CD4-positive, alpha-beta T cell (primary cell): ENCODE measurements at regions not wholly inside any gene's neighbourhood (a gene's known extent, or its start where the extent isn't known, plus 50 kb on each side); places are given as distances from the start of the nearest gene placed in this dataset.

Source experiments
- ATAC-seq: fragments of 200-7000 bp; cut with Tn5 transposase; one replicate; pipeline ENCODE4 v1.10.0; 2022; ENCODE audit warnings: mild to moderate bottlenecking; ENCODE audit not compliant: poor library complexity
- CTCF ChIA-PET: fragments of 350-600 bp; sonication (Branson Sonifier 250); formaldehyde crosslinking; loops from one replicate; lab custom pipeline; 2021; ENCODE audit warnings: antibody characterized with exemption, inconsistent platforms; lab: Charles Lee
- POLR2A ChIA-PET: fragments of 350-600 bp; sonication (Branson Sonifier 250); formaldehyde crosslinking; loops from one replicate; lab custom pipeline; 2021; ENCODE audit warnings: antibody characterized with exemption, inconsistent platforms; lab: Charles Lee
- DNase-seq, 14 experiments: peaks; one replicate each; pipeline ENCODE4 v3.0.0-alpha.2; 2013 to 2020; ENCODE audit warnings: mixed read lengths in 2 of 14
- H3K27ac ChIP-seq, 2 donors: one replicate each; pipeline versions ENCODE4 v1.5.1 to v1.7.0; 2013; ENCODE audit warnings: low read length in 2 of 2, low read depth in 1 of 2, mild to moderate bottlenecking in 1 of 2
- H3K27me3 ChIP-seq, 2 experiments: 1 replicate in 1 of 2; 2 replicates in 1 of 2; pipeline versions ENCODE4 v1.6.1 to v1.7.0; 2013; ENCODE audit warnings: low read length in 2 of 2, control low read depth in 1 of 2, mild to moderate bottlenecking in 1 of 2, moderate library complexity in 1 of 2; ENCODE audit not compliant: insufficient read depth in 2 of 2, control insufficient read depth in 1 of 2
- H3K36me3 ChIP-seq: one replicate; pipeline ENCODE4 v1.6.1; 2013; ENCODE audit warnings: low read length, control low read depth; ENCODE audit not compliant: insufficient read depth
- H3K4me1 ChIP-seq: one replicate; pipeline ENCODE4 v1.6.1; 2013; ENCODE audit warnings: low read length, control low read depth; ENCODE audit not compliant: insufficient read depth
- H3K4me3 ChIP-seq: one replicate; pipeline ENCODE4 v1.5.1; 2013; ENCODE audit warnings: mild to moderate bottlenecking, low read length, moderate library complexity
- H3K9me3 ChIP-seq, 2 experiments: 1 replicate in 1 of 2; 2 replicates in 1 of 2; pipeline versions ENCODE4 v1.6.1 to v1.7.0; 2013; ENCODE audit warnings: low read length in 2 of 2, mild to moderate bottlenecking in 2 of 2, control low read depth in 1 of 2, moderate library complexity in 1 of 2; ENCODE audit not compliant: control insufficient read depth in 1 of 2, insufficient read depth in 1 of 2
- H3K27ac Mint-ChIP-seq: one replicate; pipeline ENCODE4 v1.8.0; 2020; ENCODE audit warnings: mixed read lengths
- H3K27me3 Mint-ChIP-seq: one replicate; pipeline ENCODE4 v1.8.0; 2021; ENCODE audit warnings: mixed read lengths
- H3K36me3 Mint-ChIP-seq: one replicate; pipeline ENCODE4 v1.8.0; 2021; ENCODE audit warnings: low read depth, mixed read lengths
- H3K4me1 Mint-ChIP-seq: one replicate; pipeline ENCODE4 v1.8.0; 2021; ENCODE audit warnings: low read depth, mixed read lengths
- H3K4me3 Mint-ChIP-seq: one replicate; pipeline ENCODE4 v1.8.0; 2020; ENCODE audit warnings: mild to moderate bottlenecking, mixed read lengths
- H3K9me3 Mint-ChIP-seq: one replicate; pipeline ENCODE4 v1.8.0; 2020; ENCODE audit warnings: mixed read lengths
- intact Hi-C, 2 experiments: fragments of 100-400 bp; cut with DNase I in 1 of 2; cut with micrococcal nuclease in 1 of 2; formaldehyde crosslinking; loops; one replicate each; pipeline versions ENCODE4 v1.15.1 to v1.9.0; 2023 to 2025; cut with DNase I, micrococcal nuclease
- TF ChIP-seq, protein P1 (sequence below): fragments of 200-600 bp; IDR thresholded peaks from one replicate; pipeline ENCODE4 v1.8.0; 2022; ENCODE audit warnings: antibody characterized with exemption, mild to moderate bottlenecking

DNA sequence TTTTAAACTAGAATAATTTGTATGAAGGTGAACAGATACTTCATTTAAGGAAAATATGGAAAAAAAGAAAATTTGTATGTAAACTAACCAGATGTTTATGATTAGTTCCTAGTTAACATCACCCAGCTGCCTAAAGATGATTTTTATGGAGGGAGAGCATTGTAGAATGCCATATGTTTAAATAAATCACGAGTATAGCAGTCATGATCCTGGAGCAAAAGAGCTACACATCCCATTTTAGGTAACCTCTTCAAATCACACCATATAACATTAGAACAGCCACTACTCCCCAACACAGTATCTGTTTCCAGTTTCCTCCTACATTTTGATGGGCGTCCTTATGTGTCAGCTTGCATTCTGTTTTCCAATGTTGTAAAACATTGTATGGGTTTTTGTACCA lies 571.9 kb upstream of the FAM241A start:
- Mint-ChIP-seq H3K4me3 (no peak overlapping the region), H3K27ac (no peak overlapping the region), H3K27me3 (no peaks in the 10 kb centered on the region), H3K4me1 (no peaks in the 10 kb centered on the region), H3K36me3 (no peaks in the 10 kb centered on the region), H3K9me3 (peaks cover 8% of the 10 kb centered on the region)
- H3K27ac ChIP-seq = no peak overlapping the region
- H3K4me3 ChIP-seq = no peak overlapping the region
- no peaks in the 10 kb centered on the region for H3K4me1 ChIP-seq
- ATAC-seq = no peak
- no peak for DNase-seq
- no peaks in the 10 kb centered on the region for H3K36me3 ChIP-seq
- CTCF ChIA-PET = no interaction called here
- intact Hi-C loops = no loop called here
- POLR2A ChIA-PET = no interaction called here
- H3K27me3 ChIP-seq = no peaks in the 10 kb centered on the region
- TF ChIP-seq, protein P1, sequence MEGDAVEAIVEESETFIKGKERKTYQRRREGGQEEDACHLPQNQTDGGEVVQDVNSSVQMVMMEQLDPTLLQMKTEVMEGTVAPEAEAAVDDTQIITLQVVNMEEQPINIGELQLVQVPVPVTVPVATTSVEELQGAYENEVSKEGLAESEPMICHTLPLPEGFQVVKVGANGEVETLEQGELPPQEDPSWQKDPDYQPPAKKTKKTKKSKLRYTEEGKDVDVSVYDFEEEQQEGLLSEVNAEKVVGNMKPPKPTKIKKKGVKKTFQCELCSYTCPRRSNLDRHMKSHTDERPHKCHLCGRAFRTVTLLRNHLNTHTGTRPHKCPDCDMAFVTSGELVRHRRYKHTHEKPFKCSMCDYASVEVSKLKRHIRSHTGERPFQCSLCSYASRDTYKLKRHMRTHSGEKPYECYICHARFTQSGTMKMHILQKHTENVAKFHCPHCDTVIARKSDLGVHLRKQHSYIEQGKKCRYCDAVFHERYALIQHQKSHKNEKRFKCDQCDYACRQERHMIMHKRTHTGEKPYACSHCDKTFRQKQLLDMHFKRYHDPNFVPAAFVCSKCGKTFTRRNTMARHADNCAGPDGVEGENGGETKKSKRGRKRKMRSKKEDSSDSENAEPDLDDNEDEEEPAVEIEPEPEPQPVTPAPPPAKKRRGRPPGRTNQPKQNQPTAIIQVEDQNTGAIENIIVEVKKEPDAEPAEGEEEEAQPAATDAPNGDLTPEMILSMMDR = no peak
- no peaks in the 10 kb centered on the region for H3K9me3 ChIP-seq

DNA sequence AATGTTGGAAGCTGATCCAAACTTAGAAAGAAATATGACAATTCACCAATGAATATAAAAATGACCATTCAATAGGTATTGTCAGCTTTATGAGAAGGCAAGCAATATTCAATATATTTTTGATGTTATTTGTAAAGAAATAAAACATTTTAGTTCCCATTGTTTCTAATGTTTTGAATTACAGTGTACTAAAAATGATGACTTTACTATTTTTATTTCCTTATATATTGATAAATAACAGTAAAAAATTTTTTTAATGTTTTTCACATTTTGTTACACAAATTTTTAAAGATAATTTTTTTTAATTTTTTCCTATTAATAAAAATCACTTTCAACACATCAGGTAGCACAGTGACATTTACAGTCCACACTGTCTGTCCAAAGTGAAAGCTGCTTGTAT lies 565.5 kb upstream of the FAM241A start:
- Mint-ChIP-seq H3K27ac (no peak overlapping the region), H3K9me3 (peaks cover 7% of the 10 kb centered on the region), H3K4me1 (no peaks in the 10 kb centered on the region), H3K4me3 (no peak overlapping the region), H3K27me3 (no peaks in the 10 kb centered on the region), H3K36me3 (no peaks in the 10 kb centered on the region)
- no peak overlapping the region for H3K4me3 ChIP-seq
- H3K36me3 ChIP-seq = no peaks in the 10 kb centered on the region
- peaks cover 4 to 12% of the 10 kb centered on the region in 2 experiments for H3K9me3 ChIP-seq
- DNase-seq = no peak
- H3K27me3 ChIP-seq = no peaks in the 10 kb centered on the region
- H3K27ac ChIP-seq = no peak overlapping the region
- CTCF ChIA-PET = no interaction called here
- intact Hi-C loops = no loop called here
- POLR2A ChIA-PET = no interaction called here
- H3K4me1 ChIP-seq = no peaks in the 10 kb centered on the region
- TF ChIP-seq, protein P1 = no peak
- ATAC-seq = no peak

DNA sequence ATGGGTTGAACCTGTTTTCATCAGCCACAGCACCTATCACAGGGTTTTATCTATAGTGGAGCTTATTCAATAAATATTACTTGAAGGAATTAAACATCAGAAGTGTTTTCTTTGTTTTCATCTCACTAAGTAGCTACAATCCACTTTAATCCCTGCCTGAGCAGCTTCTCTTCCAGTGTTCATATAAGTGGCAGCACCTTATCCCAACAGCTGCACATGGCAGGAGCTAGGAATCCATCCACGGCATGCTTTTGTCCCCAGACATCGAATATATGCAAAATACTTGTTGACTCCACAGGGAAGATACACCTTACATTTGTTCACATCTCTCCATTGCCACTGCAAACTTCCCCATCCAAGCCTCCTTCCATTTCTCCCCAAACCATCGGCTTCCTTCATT lies 549.8 kb upstream of the FAM241A start:
- intact Hi-C loops = no loop called here
- ATAC-seq (no peak), DNase-seq (no peak)
- Mint-ChIP-seq H3K27me3 (no peaks in the 10 kb centered on the region), H3K9me3 (peaks cover 2% of the 10 kb centered on the region), H3K36me3 (no peaks in the 10 kb centered on the region), H3K27ac (no peak overlapping the region), H3K4me1 (no peaks in the 10 kb centered on the region), H3K4me3 (no peak overlapping the region)
- Histone ChIP-seq H3K9me3 (peaks cover 0 to 4% of the 10 kb centered on the region in 2 experiments), H3K27ac (no peak overlapping the region), H3K4me1 (no peaks in the 10 kb centered on the region), H3K4me3 (no peak overlapping the region), H3K36me3 (no peaks in the 10 kb centered on the region), H3K27me3 (no peaks in the 10 kb centered on the region)
- CTCF ChIA-PET = no interaction called here
- POLR2A ChIA-PET = no interaction called here
- TF ChIP-seq, protein P1 = no peak
